Stimulated activated naive B cell treated with anti-CD40 and anti-IgM and Interleukin-4, amounts not matched to agents 10 μg/mL and 1 μg/mL and 100 μg/mL, for 72 hours (primary cell): ENCODE measurements at regions not wholly inside any gene's neighbourhood (a gene's known extent, or its start where the extent isn't known, plus 50 kb on each side); places are given as distances from the start of the nearest gene placed in this dataset.
"Not testable (repeated sequence)": the region's sequence is repeated elsewhere in the genome, so short reads cannot be mapped to it uniquely, and the experiment has no call there.

ENCODE experiments used
- ATAC-seq, 2 donors: fragments of 150-1000 bp; cut with Tn5 transposase; replicated peaks; 2 replicates each; pipeline ENCODE4 v1.10.0; 2021; ENCODE audit warnings: moderate library complexity in 1 of 2
- DNase-seq: peaks from one replicate; pipeline ENCODE4 v3.0.0; 2021
- H3K27ac Mint-ChIP-seq: one replicate; pipeline ENCODE4 v1.8.0; 2022; ENCODE audit warnings: mild to moderate bottlenecking, mixed read lengths
- H3K27me3 Mint-ChIP-seq, 2 donors: one replicate each; pipeline ENCODE4 v1.8.0; 2022; ENCODE audit warnings: mixed read lengths in 2 of 2
- H3K36me3 Mint-ChIP-seq, 2 donors: one replicate each; pipeline ENCODE4 v1.8.0; 2022; ENCODE audit warnings: mixed read lengths in 2 of 2, mild to moderate bottlenecking in 1 of 2
- H3K4me1 Mint-ChIP-seq, 2 donors: one replicate each; pipeline ENCODE4 v1.8.0; 2022; ENCODE audit warnings: mixed read lengths in 2 of 2, mild to moderate bottlenecking in 1 of 2
- H3K4me3 Mint-ChIP-seq, 2 donors: one replicate each; pipeline ENCODE4 v1.8.0; 2022; ENCODE audit warnings: mild to moderate bottlenecking in 2 of 2, mixed read lengths in 2 of 2, moderate library complexity in 1 of 2
- H3K9me3 Mint-ChIP-seq, 2 donors: one replicate each; pipeline ENCODE4 v1.8.0; 2022; ENCODE audit warnings: mixed read lengths in 2 of 2, mild to moderate bottlenecking in 1 of 2

GRCh38 chr7:17086403-17086802, 204.6 kb upstream of the AGR3 start:
- Mint-ChIP-seq H3K4me3 (no peak overlapping the region), H3K36me3 (no peaks in the 10 kb centered on the region), H3K9me3 (peaks cover 0 to 7% of the 10 kb centered on the region in 2 donors), H3K27ac (no peak overlapping the region), H3K27me3 (no peaks in the 10 kb centered on the region), H3K4me1 (peaks cover 0 to 9% of the 10 kb centered on the region in 2 donors)
- DNase-seq, result no peak
- no peak for ATAC-seq

- no peaks in the 10 kb centered on the region for H3K9me3 Mint-ChIP-seq
- ATAC-seq (no peak), DNase-seq (no peak)
- H3K36me3 Mint-ChIP-seq, result no peaks in the 10 kb centered on the region
- H3K27me3 Mint-ChIP-seq, result no peaks in the 10 kb centered on the region
- H3K4me3 Mint-ChIP-seq, result no peak overlapping the region
- H3K4me1 Mint-ChIP-seq, result peaks cover 0 to 2% of the 10 kb centered on the region in 2 donors
- no peak overlapping the region for H3K27ac Mint-ChIP-seq
Measured at GRCh38 chr7:17090751-17091150, 207.7 kb upstream of the AHR start.

GRCh38 chr7:17093461-17093860, 205.0 kb upstream of the AHR start:
- no peak overlapping the region for H3K4me3 Mint-ChIP-seq
- no peaks in the 10 kb centered on the region for H3K9me3 Mint-ChIP-seq
- peaks cover 11 to 13% of the 10 kb centered on the region in 2 donors for H3K4me1 Mint-ChIP-seq
- no peak for ATAC-seq
- H3K27me3 Mint-ChIP-seq, result no peaks in the 10 kb centered on the region
- DNase-seq, result no peak
- H3K27ac Mint-ChIP-seq, result no peak overlapping the region
- no peaks in the 10 kb centered on the region for H3K36me3 Mint-ChIP-seq

GRCh38 chr7:17094963-17095574, 203.4 kb upstream of the AHR start:
- Mint-ChIP-seq H3K4me1 (peaks cover 11 to 13% of the 10 kb centered on the region in 2 donors), H3K36me3 (no peaks in the 10 kb centered on the region), H3K4me3 (no peak overlapping the region), H3K27me3 (no peaks in the 10 kb centered on the region), H3K9me3 (no peaks in the 10 kb centered on the region), H3K27ac (no peak overlapping the region)
- ATAC-seq (no peak), DNase-seq (no peak)

- Mint-ChIP-seq H3K27ac (no peak overlapping the region), H3K9me3 (no peaks in the 10 kb centered on the region), H3K4me1 (peaks cover 11 to 13% of the 10 kb centered on the region in 2 donors), H3K27me3 (no peaks in the 10 kb centered on the region), H3K36me3 (no peaks in the 10 kb centered on the region), H3K4me3 (no peak overlapping the region)
- ATAC-seq, result no peak
- no peak for DNase-seq
Measured at GRCh38 chr7:17095931-17096330, 202.5 kb upstream of the AHR start.

- Mint-ChIP-seq H3K27me3 (no peaks in the 10 kb centered on the region), H3K36me3 (no peaks in the 10 kb centered on the region), H3K4me3 (peak overlapping the region; percentile 9 to 29), H3K9me3 (peaks cover 0 to 4% of the 10 kb centered on the region in 2 donors), H3K27ac (no peak overlapping the region), H3K4me1 (peaks cover 11 to 13% of the 10 kb centered on the region in 2 donors)
- DNase-seq (no peak), ATAC-seq (no peak)
Measured at GRCh38 chr7:17097668-17098297, 200.7 kb upstream of the AHR start.

- no peak for DNase-seq
- Mint-ChIP-seq H3K27ac (no peak overlapping the region), H3K36me3 (no peaks in the 10 kb centered on the region), H3K4me3 (no peak overlapping the region), H3K27me3 (no peaks in the 10 kb centered on the region), H3K9me3 (peaks cover 0 to 4% of the 10 kb centered on the region in 2 donors), H3K4me1 (peaks cover 11 to 13% of the 10 kb centered on the region in 2 donors)
- no peak for ATAC-seq
Measured at GRCh38 chr7:17098515-17098914, 199.9 kb upstream of the AHR start.

GRCh38 chr7:17099083-17099973, 199.1 kb upstream of the AHR start:
- no peaks in the 10 kb centered on the region for H3K36me3 Mint-ChIP-seq
- no peak for ATAC-seq
- no peak overlapping the region for H3K4me3 Mint-ChIP-seq
- H3K27me3 Mint-ChIP-seq, result no peaks in the 10 kb centered on the region
- no peak overlapping the region for H3K27ac Mint-ChIP-seq
- H3K4me1 Mint-ChIP-seq, result peaks cover 11 to 13% of the 10 kb centered on the region in 2 donors
- DNase-seq, result no peak
- H3K9me3 Mint-ChIP-seq, result peaks cover 0 to 4% of the 10 kb centered on the region in 2 donors

- not testable (repeated sequence) for ATAC-seq
Measured at GRCh38 chr7:17099974-17100509, 198.4 kb upstream of the AHR start.

GRCh38 chr7:17101207-17101696, 197.2 kb upstream of the AHR start:
- no peak overlapping the region for H3K4me3 Mint-ChIP-seq
- DNase-seq (no peak), ATAC-seq (no peak)
- H3K27ac Mint-ChIP-seq, result no peak overlapping the region
- H3K36me3 Mint-ChIP-seq, result no peaks in the 10 kb centered on the region
- peaks cover 7 to 13% of the 10 kb centered on the region in 2 donors for H3K4me1 Mint-ChIP-seq
- peaks cover 0 to 4% of the 10 kb centered on the region in 2 donors for H3K9me3 Mint-ChIP-seq
- H3K27me3 Mint-ChIP-seq, result no peaks in the 10 kb centered on the region

More at GRCh38 chr7:17099974-17100509, 198.4 kb upstream of the AHR start:
- not testable (repeated sequence) for H3K27ac Mint-ChIP-seq, DNase-seq, H3K9me3 Mint-ChIP-seq, H3K36me3 Mint-ChIP-seq, H3K27me3 Mint-ChIP-seq, H3K4me3 Mint-ChIP-seq
- H3K4me1 Mint-ChIP-seq, result peaks cover 11 to 13% of the 10 kb centered on the region in 2 donors

- peaks cover 0 to 4% of the 10 kb centered on the region in 2 donors for H3K9me3 Mint-ChIP-seq
- no peak for DNase-seq
- ATAC-seq, result no peak
- no peaks in the 10 kb centered on the region for H3K36me3 Mint-ChIP-seq
- H3K27me3 Mint-ChIP-seq, result no peaks in the 10 kb centered on the region
- H3K4me1 Mint-ChIP-seq, result peaks cover 0 to 12% of the 10 kb centered on the region in 2 donors
- H3K27ac Mint-ChIP-seq, result no peak overlapping the region
- H3K4me3 Mint-ChIP-seq, result no peak overlapping the region
Measured at GRCh38 chr7:17103170-17103569, 195.3 kb upstream of the AHR start.

GRCh38 chr7:17103984-17104383, 194.5 kb upstream of the AHR start:
- Mint-ChIP-seq H3K4me1 (peaks cover 0 to 14% of the 10 kb centered on the region in 2 donors), H3K9me3 (peaks cover 0 to 4% of the 10 kb centered on the region in 2 donors), H3K27me3 (no peaks in the 10 kb centered on the region), H3K4me3 (no peak overlapping the region), H3K36me3 (no peaks in the 10 kb centered on the region), H3K27ac (no peak overlapping the region)
- DNase-seq, result no peak
- ATAC-seq, result no peak

GRCh38 chr7:17104419-17104818, 194.0 kb upstream of the AHR start:
- H3K27ac Mint-ChIP-seq, result no peak overlapping the region
- H3K4me1 Mint-ChIP-seq, result peaks cover 0 to 14% of the 10 kb centered on the region in 2 donors
- no peaks in the 10 kb centered on the region for H3K36me3 Mint-ChIP-seq
- no peaks in the 10 kb centered on the region for H3K27me3 Mint-ChIP-seq
- DNase-seq, result no peak
- H3K4me3 Mint-ChIP-seq, result no peak overlapping the region
- peaks cover 0 to 4% of the 10 kb centered on the region in 2 donors for H3K9me3 Mint-ChIP-seq
- ATAC-seq, result no peak

GRCh38 chr7:17105701-17106100, 192.8 kb upstream of the AHR start:
- DNase-seq (no peak), ATAC-seq (no peak)
- Mint-ChIP-seq H3K4me3 (no peak overlapping the region), H3K27me3 (no peaks in the 10 kb centered on the region), H3K36me3 (no peaks in the 10 kb centered on the region), H3K4me1 (peaks cover 0 to 14% of the 10 kb centered on the region in 2 donors), H3K27ac (no peak overlapping the region), H3K9me3 (peaks cover 0 to 4% of the 10 kb centered on the region in 2 donors)
